B cell (primary cell): ENCODE measurements at regions not wholly inside any gene's neighbourhood (a gene's known extent, or its start where the extent isn't known, plus 50 kb on each side); places are given as distances from the start of the nearest gene placed in this dataset.

ENCODE experiments used
- CTCF ChIP-seq: fragments of 200-600 bp; IDR thresholded peaks from one replicate; pipeline ENCODE4 v1.8.0; 2022; ENCODE audit warnings: antibody characterized with exemption, mild to moderate bottlenecking
- EZH2 ChIP-seq: IDR thresholded peaks from 2 replicates; pipeline ENCODE4 v1.6.1; 2012; ENCODE audit warnings: borderline replicate concordance, low read depth, mild to moderate bottlenecking, moderate library complexity, low read length; ENCODE audit not compliant: insufficient read depth, poor library complexity, severe bottlenecking

GRCh38 chr12:75790219-75790618, 241.4 kb downstream of the PHLDA1 start:
- TF ChIP-seq EZH2 (no peak), CTCF (no peak)
